Gastrocnemius medialis (tissue), 4 donors: ENCODE measurements at regions not wholly inside any gene's neighbourhood (a gene's known extent, or its start where the extent isn't known, plus 50 kb on each side); places are given as distances from the start of the nearest gene placed in this dataset.

ENCODE experiments used
- POLR2A ChIP-seq, 2 donors: fragments of 450-650 bp; IDR thresholded peaks; one replicate each; pipeline ENCODE4 v1.6.1; 2017; ENCODE audit warnings: antibody characterized with exemption in 2 of 2, mild to moderate bottlenecking in 2 of 2, moderate library complexity in 2 of 2
- TF ChIP-seq, protein P1 (sequence below), 5 experiments: fragments of 450-650 bp in 3 of 5; fragments of 200-600 bp in 2 of 5; sonication (generic) in 2 of 5; IDR thresholded peaks in 4 of 5; conservative IDR thresholded peaks in 1 of 5; 1 replicate in 4 of 5; 2 replicates in 1 of 5; pipeline ENCODE4 v1.5.1; 2016 to 2019; ENCODE audit warnings: antibody characterized with exemption in 5 of 5, mild to moderate bottlenecking in 3 of 5, moderate library complexity in 3 of 5

DNA sequence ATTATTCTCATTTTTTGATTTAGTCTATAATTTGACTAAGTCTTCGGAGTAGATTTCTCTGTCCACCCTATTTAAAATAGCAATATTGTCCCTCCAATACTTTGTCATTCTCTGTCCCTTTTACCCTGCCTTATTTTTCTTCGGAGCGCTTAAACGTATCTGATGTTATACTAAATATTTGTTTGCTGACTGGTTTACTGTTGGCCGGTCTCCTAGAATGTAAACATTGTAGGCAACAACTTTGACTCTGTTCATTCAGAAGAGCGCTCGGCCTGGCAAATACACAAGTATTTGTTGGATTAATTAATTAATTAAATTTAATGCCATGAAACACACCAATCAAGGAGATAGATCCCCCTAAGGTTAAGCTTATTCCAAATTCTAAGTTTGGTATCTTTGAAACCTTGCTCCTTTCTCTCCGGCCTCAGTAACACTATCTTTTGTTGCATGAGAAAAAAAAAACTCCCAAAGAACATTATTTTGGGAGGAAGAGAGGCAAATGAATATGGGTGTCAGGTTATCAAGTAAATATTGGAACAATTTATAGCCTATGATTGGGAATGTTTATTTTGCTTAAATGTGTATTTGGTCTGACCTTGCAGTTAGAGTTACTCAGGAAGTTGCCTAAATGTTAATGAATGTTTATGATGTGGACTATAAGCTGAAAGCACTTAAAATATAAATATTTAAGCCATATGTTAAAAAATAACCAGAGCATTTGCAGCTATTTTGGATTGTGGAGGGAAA, 231.1 kb downstream of the SOX4 start:
- TF ChIP-seq POLR2A (IDR thresholded peaks at IDR 0.05) = no peak
- TF ChIP-seq, protein P1, sequence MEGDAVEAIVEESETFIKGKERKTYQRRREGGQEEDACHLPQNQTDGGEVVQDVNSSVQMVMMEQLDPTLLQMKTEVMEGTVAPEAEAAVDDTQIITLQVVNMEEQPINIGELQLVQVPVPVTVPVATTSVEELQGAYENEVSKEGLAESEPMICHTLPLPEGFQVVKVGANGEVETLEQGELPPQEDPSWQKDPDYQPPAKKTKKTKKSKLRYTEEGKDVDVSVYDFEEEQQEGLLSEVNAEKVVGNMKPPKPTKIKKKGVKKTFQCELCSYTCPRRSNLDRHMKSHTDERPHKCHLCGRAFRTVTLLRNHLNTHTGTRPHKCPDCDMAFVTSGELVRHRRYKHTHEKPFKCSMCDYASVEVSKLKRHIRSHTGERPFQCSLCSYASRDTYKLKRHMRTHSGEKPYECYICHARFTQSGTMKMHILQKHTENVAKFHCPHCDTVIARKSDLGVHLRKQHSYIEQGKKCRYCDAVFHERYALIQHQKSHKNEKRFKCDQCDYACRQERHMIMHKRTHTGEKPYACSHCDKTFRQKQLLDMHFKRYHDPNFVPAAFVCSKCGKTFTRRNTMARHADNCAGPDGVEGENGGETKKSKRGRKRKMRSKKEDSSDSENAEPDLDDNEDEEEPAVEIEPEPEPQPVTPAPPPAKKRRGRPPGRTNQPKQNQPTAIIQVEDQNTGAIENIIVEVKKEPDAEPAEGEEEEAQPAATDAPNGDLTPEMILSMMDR (IDR thresholded peaks at IDR 0.05 in 4 of 5, conservative IDR thresholded peaks at IDR 0.05 in 1 of 5) = no peak
